Keratinocyte (primary cell): ENCODE measurements at regions not wholly inside any gene's neighbourhood (a gene's known extent, or its start where the extent isn't known, plus 50 kb on each side); places are given as distances from the start of the nearest gene placed in this dataset.

ENCODE experiments used
- DNase-seq: peaks from one replicate; pipeline ENCODE4 v3.0.0-alpha.2; 2011; ENCODE audit warnings: low read depth, missing footprints, low spot score
- FAIRE-seq: peaks from 2 replicates; lab custom pipeline; 2011; peaks lifted over from hg19 to GRCh38; lab: Jason Lieb, UNC
- H2AFZ ChIP-seq: 2 replicates; pipeline ENCODE4 v1.6.0; 2012; ENCODE audit warnings: low read length, control low read depth, inconsistent platforms; ENCODE audit not compliant: control insufficient read depth
- H3K27ac ChIP-seq: 2 replicates; pipeline ENCODE4 v1.5.1; 2011; ENCODE audit warnings: low read length; ENCODE audit not compliant: control insufficient read depth, insufficient read depth
- H3K27me3 ChIP-seq: 3 replicates; pipeline ENCODE4 v1.6.0; 2011; ENCODE audit warnings: low read length; ENCODE audit not compliant: control insufficient read depth, insufficient read depth; ENCODE audit errors: extremely low read depth
- H3K36me3 ChIP-seq, 2 experiments: 2 replicates in 1 of 2; 3 replicates in 1 of 2; pipeline ENCODE4 v1.5.1; 2011; ENCODE audit warnings: low read length in 2 of 2, mild to moderate bottlenecking in 1 of 2; ENCODE audit not compliant: control insufficient read depth in 2 of 2, insufficient read depth in 2 of 2; ENCODE audit errors: extremely low read depth in 1 of 2
- H3K4me1 ChIP-seq: 3 replicates; pipeline ENCODE4 v1.5.1; 2011; ENCODE audit warnings: low read length; ENCODE audit not compliant: control insufficient read depth, insufficient read depth; ENCODE audit errors: extremely low read depth
- H3K4me2 ChIP-seq: 3 replicates; pipeline ENCODE4 v1.6.0; 2011; ENCODE audit warnings: low read depth, low read length; ENCODE audit not compliant: control insufficient read depth, insufficient read depth; ENCODE audit errors: extremely low read depth
- H3K4me3 ChIP-seq, 3 experiments: fragments of 200-600 bp in 1 of 3; sonication (generic) in 1 of 3; 2 replicates in 2 of 3; 3 replicates in 1 of 3; pipeline ENCODE4 v1.5.1; 2011 to 2016; ENCODE audit warnings: low read length in 3 of 3, mild to moderate bottlenecking in 3 of 3, control low read depth in 2 of 3, inconsistent platforms in 1 of 3, low read depth in 1 of 3, mixed read lengths in 1 of 3, mixed run types in 1 of 3, moderate library complexity in 1 of 3; ENCODE audit not compliant: control insufficient read depth in 2 of 3, insufficient read depth in 2 of 3; ENCODE audit errors: extremely low read depth in 1 of 3
- H3K79me2 ChIP-seq: 2 replicates; pipeline ENCODE4 v1.6.0; 2012; ENCODE audit warnings: low read length; ENCODE audit not compliant: control insufficient read depth, insufficient read depth
- H3K9ac ChIP-seq: 3 replicates; pipeline ENCODE4 v1.6.0; 2011; ENCODE audit warnings: low read length; ENCODE audit not compliant: control insufficient read depth, insufficient read depth; ENCODE audit errors: extremely low read depth
- H3K9me1 ChIP-seq: 3 replicates; pipeline ENCODE4 v1.6.0; 2011; ENCODE audit warnings: low read length; ENCODE audit not compliant: control insufficient read depth, insufficient read depth; ENCODE audit errors: extremely low read depth
- H3K9me3 ChIP-seq: 2 replicates; pipeline ENCODE4 v1.5.1; 2012; ENCODE audit warnings: low read depth, low read length; ENCODE audit not compliant: control insufficient read depth
- H4K20me1 ChIP-seq: 3 replicates; pipeline ENCODE4 v1.6.0; 2011; ENCODE audit warnings: low read length; ENCODE audit not compliant: control insufficient read depth, insufficient read depth; ENCODE audit errors: extremely low read depth
- EZH2 ChIP-seq: IDR thresholded peaks from one replicate; pipeline ENCODE4 v1.6.1; 2012; ENCODE audit warnings: inconsistent platforms, mild to moderate bottlenecking, low read length, moderate library complexity
- dilution Hi-C: fragments of 300-500 bp; cut with MboI; formaldehyde crosslinking; loops from one replicate; pipeline ENCODE4 v1.7.0; 2020; ENCODE audit warnings: low sequenced_read_pairs; ENCODE audit not compliant: extremely low pct_ligation_motif_present
- TF ChIP-seq, protein P1 (sequence below), 3 experiments: IDR thresholded peaks in 1 of 3; conservative IDR thresholded peaks in 1 of 3; optimal IDR thresholded peaks in 1 of 3; 2 replicates in 2 of 3; 3 replicates in 1 of 3; pipeline versions ENCODE3 to v1.5.1; 2011; ENCODE audit warnings: low read length in 3 of 3, mild to moderate bottlenecking in 3 of 3, moderate library complexity in 2 of 3, control low read depth in 1 of 3, inconsistent platforms in 1 of 3; ENCODE audit not compliant: insufficient read depth in 2 of 3; ENCODE audit errors: extremely low read depth in 1 of 3

- Histone ChIP-seq H3K9me3 (no peaks in the 10 kb centered on the region), H2AFZ (no peak overlapping the region), H3K9me1 (no peaks in the 10 kb centered on the region), H3K4me1 (no peaks in the 10 kb centered on the region), H3K27me3 (no peaks in the 10 kb centered on the region), H3K27ac (no peak overlapping the region), H3K36me3 (no peaks in the 10 kb centered on the region), H3K4me2 (no peak overlapping the region), H3K4me3 (no peak overlapping the region), H4K20me1 (no peaks in the 10 kb centered on the region), H3K9ac (no peak overlapping the region), H3K79me2 (no peaks in the 10 kb centered on the region)
- TF ChIP-seq, protein P1, sequence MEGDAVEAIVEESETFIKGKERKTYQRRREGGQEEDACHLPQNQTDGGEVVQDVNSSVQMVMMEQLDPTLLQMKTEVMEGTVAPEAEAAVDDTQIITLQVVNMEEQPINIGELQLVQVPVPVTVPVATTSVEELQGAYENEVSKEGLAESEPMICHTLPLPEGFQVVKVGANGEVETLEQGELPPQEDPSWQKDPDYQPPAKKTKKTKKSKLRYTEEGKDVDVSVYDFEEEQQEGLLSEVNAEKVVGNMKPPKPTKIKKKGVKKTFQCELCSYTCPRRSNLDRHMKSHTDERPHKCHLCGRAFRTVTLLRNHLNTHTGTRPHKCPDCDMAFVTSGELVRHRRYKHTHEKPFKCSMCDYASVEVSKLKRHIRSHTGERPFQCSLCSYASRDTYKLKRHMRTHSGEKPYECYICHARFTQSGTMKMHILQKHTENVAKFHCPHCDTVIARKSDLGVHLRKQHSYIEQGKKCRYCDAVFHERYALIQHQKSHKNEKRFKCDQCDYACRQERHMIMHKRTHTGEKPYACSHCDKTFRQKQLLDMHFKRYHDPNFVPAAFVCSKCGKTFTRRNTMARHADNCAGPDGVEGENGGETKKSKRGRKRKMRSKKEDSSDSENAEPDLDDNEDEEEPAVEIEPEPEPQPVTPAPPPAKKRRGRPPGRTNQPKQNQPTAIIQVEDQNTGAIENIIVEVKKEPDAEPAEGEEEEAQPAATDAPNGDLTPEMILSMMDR (optimal IDR thresholded peaks at IDR 0.05 in 1 of 3, IDR thresholded peaks at IDR 0.05 in 1 of 3, conservative IDR thresholded peaks at IDR 0.05 in 1 of 3; ENCODE audit: extremely low read depth in 1 of 3, insufficient read depth in 2 of 3, low read length in 3 of 3): no peak
- TF ChIP-seq EZH2: no peak
- DNase-seq: no peak
- FAIRE-seq: no peak
- dilution Hi-C loops: no loop called here
Observed at GRCh38 chr6:141728330-141728729, 404.4 kb upstream of the GJE1 start.

DNA sequence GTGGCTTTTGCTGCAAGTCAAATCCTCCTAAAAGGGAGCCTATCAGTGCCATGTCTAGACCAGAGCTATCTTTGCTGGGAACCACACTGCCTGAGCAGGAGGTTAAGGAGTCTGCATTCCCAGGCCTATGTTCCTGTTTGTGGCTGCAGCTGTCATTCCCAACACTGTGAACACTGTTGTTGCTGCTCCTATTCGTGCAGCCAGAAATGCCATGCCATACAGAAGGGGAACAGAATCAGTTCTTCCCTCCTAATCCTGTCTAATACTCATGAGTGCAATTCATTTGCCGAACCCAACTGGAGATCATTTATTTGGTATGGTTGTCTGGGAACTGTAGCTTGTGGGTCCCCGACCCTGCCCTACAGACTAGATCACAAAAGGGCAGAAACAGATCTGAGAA lies 406.5 kb upstream of the GJE1 start:
- Histone ChIP-seq H3K4me1 (no peaks in the 10 kb centered on the region), H3K4me3 (no peak overlapping the region), H3K27me3 (no peaks in the 10 kb centered on the region), H3K9me3 (no peaks in the 10 kb centered on the region), H3K79me2 (no peaks in the 10 kb centered on the region), H3K4me2 (no peak overlapping the region), H2AFZ (no peak overlapping the region), H3K9me1 (no peaks in the 10 kb centered on the region), H3K36me3 (no peaks in the 10 kb centered on the region), H4K20me1 (no peaks in the 10 kb centered on the region), H3K9ac (no peak overlapping the region), H3K27ac (no peak overlapping the region)
- FAIRE-seq (no peak), DNase-seq (no peak)
- TF ChIP-seq, protein P1 (optimal IDR thresholded peaks at IDR 0.05 in 1 of 3, IDR thresholded peaks at IDR 0.05 in 1 of 3, conservative IDR thresholded peaks at IDR 0.05 in 1 of 3; ENCODE audit: extremely low read depth in 1 of 3, insufficient read depth in 2 of 3, low read length in 3 of 3): no peak
- TF ChIP-seq EZH2: no peak
- dilution Hi-C loops: no loop called here
